GM19397 (cell line): ENCODE measurements at regions not wholly inside any gene's neighbourhood (a gene's known extent, or its start where the extent isn't known, plus 50 kb on each side); places are given as distances from the start of the nearest gene placed in this dataset.

Experiments used
- ATAC-seq: cut with Tn5 transposase; IDR thresholded peaks from one replicate; pipeline ENCODE4 v1.9.1; 2021; ENCODE audit warnings: mild to moderate bottlenecking, moderate library complexity; ENCODE audit not compliant: unreplicated experiment

DNA sequence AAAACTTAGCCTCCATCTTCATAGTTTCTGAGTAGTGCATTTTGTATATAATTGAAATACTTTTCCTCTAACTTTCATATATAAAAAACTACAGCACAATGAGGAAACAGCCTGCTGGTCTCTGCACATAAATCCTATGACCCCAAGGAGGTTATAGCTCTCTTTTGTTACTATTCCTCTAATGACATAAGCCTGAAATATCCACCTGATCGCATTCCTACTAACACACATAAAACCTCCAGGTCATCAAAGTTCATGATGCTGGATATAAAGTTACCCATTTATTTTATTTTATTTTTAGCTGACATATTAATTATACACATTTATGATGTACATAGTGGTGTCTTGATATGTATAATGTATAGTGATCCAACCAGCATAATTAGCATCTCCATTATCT lies 1042.0 kb upstream of the B3GALT2 start:
- ATAC-seq: no peak

DNA sequence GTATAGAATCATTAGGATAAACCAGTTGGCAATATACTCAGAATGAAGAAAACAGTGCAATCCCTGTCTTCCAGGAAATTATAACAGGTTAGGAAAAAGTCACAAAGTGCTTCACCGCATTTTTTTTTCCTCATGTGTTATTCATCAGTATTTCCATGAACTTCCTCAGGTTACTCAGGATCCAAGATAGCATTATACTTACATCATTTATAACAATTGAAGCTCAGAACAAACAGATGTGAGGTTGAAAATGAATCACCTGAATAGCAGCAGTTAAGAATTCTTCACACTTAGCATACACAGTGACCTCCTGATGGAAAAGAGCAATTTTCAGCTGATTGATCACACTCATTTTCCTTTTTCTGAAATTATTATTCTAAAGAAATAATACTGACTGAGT lies 1040.7 kb upstream of the B3GALT2 start:
- ATAC-seq: no peak

- ATAC-seq: peak; percentile 75
Observed at GRCh38 chr1:194225821-194226220, 1039.4 kb upstream of the B3GALT2 start.

GRCh38 chr1:194223596-194223995 lies 1037.2 kb upstream of the B3GALT2 start:
- no peak for ATAC-seq

GRCh38 chr1:194215448-194215847 lies 1029.0 kb upstream of the B3GALT2 start:
- ATAC-seq: no peak

GRCh38 chr1:194214735-194215134 lies 1028.3 kb upstream of the B3GALT2 start:
- no peak for ATAC-seq

DNA sequence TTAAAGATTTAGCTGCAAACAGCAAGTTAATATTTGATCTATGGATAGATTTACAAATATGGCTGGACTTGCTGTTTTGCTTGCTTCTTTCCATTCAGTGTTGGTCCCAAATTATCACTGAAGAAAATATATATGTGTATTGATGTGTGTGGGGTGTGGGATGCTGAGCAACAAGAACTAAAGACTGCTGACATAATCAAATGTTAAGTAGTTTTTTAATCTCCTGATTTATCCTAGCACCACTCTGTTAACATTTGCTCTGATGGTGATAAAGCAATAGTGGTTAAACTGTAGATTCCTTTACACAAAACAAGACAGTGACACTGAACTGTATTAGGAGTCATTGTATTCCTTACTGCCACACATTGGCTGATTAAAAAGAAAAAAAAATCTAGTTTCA lies 1023.5 kb upstream of the B3GALT2 start:
- ATAC-seq: no peak

DNA sequence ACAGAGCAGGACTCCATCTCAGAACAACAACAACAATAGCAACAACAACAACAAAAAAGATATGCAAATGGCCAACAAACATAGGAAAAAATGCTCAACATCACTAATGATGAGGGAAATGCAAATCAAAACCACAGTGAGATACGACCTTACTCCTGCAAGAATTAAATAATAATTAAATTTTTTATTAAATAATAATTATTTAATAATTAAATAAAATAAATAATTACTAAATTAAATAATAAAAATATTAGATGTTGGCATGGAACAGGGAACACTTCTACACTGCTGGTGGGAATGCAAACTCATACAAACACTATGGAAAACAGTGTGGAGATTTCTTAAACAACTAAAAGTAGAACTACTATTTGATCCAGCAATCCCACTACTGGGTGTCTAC lies 1022.3 kb upstream of the B3GALT2 start:
- no peak for ATAC-seq

- no peak for ATAC-seq
Observed at GRCh38 chr1:194196562-194196961, 1010.1 kb upstream of the B3GALT2 start.

DNA sequence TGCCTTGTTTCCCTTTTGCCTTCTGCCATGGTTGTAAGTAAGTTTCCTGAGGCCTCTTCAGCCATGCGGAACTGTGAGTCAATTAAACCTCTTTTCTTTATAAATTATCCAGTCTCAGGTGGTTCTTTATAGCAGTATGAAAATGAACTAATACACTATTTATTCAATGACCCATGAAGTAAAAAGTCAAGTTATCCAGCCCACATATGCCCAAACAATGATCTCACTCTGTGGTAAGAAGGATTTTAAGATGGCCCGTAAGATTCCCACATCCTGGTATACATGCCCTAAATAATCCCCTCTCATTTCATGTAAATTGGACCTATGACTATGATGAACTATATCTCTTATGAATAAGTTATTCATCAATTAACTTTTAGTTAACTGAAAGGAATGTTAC lies 1008.3 kb upstream of the B3GALT2 start:
- no peak for ATAC-seq

- ATAC-seq: no peak
Observed at GRCh38 chr1:194184974-194185373, 998.6 kb upstream of the B3GALT2 start.

GRCh38 chr1:194184425-194184824 lies 998.0 kb upstream of the B3GALT2 start:
- ATAC-seq: no peak

DNA sequence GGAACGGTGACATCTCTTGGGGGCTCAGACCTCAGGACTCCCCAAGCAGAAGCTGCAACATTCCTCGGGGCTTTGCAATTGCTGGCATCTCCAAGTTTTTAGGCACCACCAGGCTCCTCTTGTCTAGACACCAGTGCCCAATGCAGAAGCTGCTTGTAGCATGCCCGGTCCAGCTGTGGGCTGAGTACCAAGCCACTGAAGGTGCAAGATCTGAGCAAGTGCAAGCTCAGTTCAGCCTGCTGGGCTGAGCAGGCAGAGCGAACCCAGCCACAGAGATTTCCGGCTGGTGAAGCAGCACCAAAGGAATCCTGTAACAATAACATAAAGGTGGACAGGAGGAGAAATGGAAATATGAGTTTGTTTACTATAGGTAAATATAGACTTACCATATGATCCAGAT lies 995.4 kb upstream of the B3GALT2 start:
- ATAC-seq: no peak

DNA sequence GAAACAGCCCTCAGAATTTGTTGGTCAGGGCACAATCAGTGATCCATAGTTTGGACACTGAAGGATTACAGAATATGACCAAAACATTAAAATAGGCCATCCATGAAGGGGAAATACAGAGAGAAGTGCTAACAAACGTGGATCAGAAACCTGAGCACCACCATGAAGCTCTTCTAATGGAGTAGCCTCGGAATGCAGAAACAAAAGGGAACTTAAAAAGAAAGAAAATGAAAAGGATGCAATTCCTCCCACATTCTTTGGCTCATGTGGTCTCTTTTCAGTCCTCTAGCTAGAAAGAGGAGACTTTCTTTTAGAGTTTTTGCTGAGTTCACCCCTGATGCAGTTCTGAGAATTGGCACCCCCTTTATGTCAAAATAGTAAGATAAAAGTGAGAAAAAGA lies 989.8 kb upstream of the B3GALT2 start:
- ATAC-seq: no peak

GRCh38 chr1:194175251-194175650 lies 988.8 kb upstream of the B3GALT2 start:
- no peak for ATAC-seq

DNA sequence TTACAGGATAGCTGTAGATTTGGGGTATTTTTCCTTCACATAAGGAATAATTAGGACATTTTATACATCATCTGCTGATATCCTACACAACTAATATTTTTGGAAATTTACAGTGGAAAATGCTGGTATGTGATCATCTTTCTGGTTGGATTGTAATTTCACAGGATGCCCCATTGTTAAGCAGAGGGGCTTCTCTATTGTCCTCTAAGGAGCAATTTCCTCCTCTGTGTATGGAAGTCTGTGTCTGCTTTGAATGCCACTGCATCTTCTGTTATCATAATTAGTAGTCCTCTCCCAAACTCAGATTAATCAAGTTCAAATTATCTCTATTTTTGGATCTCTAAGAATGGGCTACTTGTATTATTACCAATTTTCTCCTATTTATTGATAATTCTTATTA lies 988.1 kb upstream of the B3GALT2 start:
- ATAC-seq: no peak

DNA sequence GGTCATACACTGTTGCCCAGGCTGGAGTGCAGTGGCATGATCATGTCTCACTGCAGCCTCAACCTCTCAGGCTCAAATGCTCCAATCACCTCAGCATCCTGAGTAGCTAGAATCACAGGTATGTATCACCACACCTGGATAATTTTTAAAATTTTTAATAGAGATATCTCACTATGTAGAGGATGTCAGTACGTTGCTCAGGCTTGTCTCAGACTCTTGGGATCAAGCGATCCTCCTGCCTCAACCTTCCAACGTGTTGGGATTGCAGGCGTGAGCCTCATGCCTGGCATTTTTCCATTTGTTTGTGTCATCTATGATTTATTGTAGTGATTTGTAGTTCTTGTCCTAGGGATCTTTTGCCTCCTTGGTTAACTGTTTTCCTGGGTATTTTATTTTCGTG lies 985.2 kb upstream of the B3GALT2 start:
- no peak for ATAC-seq

DNA sequence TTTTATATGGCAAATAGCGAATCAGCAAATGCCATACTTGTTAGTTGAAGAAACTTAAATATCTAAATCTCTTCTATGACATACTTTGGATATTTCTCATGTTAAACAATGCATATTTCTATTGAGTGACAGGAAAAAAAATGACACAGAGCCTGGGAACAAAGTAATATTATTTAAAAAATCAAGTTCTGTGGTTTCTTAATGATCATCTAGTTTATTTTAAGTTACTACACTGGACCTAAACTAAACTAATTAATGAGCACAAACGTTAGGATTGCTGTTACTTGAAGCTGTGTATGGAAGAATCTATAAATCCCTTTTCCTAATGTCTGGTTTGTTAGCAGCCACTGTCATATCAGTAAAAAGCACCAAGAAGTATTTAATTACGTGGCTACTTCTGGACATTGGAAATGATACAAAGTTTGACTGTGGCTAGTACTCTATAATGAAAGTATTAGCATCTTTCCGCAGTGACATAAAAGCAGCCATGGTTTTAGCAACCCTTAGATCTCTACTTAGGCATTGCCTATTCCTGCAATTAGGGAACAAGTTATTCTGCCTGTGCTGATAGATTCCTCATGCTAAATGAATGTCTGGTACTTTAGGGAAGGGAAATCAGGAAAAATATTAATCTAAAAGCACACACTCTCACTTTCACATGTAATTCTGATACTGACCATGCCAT lies 981.7 kb upstream of the B3GALT2 start:
- no peak for ATAC-seq

DNA sequence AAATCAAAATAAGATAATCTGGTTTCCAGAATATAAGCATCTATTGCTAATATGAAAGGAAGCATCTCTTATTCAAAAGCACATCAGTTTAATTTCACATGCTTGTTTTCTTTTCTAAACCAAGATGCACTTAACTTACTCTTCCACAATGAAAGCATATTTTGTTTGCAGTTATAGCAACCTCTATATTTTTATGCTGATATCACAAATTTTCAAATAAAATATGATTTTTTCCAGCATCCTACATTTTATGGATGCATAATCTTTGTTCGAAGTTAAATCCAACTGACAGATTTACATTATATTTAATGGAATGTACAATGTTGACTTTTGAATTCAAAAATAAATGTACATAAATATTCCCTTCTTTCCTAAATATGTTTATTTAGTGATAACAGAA lies 978.3 kb upstream of the B3GALT2 start:
- no peak for ATAC-seq

- no peak for ATAC-seq
Observed at GRCh38 chr1:194161591-194161990, 975.2 kb upstream of the B3GALT2 start.

- ATAC-seq: no peak
Observed at GRCh38 chr1:194159941-194160340, 973.5 kb upstream of the B3GALT2 start.

GRCh38 chr1:194155962-194156361 lies 969.5 kb upstream of the B3GALT2 start:
- no peak for ATAC-seq

- no peak for ATAC-seq
Observed at GRCh38 chr1:194151056-194151455, 964.6 kb upstream of the B3GALT2 start.
